ENCODE measurements at regions not wholly inside any gene's neighbourhood (a gene's known extent, or its start where the extent isn't known, plus 50 kb on each side); places are given as distances from the start of the nearest gene placed in this dataset.

DNA sequence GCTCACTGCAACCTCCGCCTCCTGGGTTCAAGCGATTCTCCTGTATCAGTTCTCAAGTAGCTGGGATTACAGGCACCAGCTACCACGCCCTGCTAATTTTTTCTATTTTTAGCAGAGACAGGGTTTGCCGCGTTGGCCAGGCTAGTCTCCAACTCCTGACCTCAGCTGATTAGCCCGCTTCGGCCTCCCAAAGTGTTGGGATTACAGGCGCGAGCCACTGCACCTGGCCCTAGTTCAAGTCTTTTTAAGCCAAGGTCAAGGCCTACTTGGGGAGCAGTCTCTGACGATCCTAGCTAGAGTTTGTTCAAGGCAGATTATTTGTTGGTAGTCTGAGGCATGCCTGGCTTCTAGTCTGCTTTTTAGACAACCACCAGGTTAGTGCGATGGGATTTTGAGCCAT is 709.5 kb upstream of the COBL start:
- TF ChIP-seq, protein P1, sequence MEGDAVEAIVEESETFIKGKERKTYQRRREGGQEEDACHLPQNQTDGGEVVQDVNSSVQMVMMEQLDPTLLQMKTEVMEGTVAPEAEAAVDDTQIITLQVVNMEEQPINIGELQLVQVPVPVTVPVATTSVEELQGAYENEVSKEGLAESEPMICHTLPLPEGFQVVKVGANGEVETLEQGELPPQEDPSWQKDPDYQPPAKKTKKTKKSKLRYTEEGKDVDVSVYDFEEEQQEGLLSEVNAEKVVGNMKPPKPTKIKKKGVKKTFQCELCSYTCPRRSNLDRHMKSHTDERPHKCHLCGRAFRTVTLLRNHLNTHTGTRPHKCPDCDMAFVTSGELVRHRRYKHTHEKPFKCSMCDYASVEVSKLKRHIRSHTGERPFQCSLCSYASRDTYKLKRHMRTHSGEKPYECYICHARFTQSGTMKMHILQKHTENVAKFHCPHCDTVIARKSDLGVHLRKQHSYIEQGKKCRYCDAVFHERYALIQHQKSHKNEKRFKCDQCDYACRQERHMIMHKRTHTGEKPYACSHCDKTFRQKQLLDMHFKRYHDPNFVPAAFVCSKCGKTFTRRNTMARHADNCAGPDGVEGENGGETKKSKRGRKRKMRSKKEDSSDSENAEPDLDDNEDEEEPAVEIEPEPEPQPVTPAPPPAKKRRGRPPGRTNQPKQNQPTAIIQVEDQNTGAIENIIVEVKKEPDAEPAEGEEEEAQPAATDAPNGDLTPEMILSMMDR (tag by site-specific recombination; IDR thresholded peaks at IDR 0.05): no peak
- TF ChIP-seq ZNF654 (tag by site-specific recombination; IDR thresholded peaks at IDR 0.05; ENCODE audit: low read depth): no peak
- no peak for TF ChIP-seq ZBTB8A (tag by site-specific recombination; IDR thresholded peaks at IDR 0.05)
- no peak for TF ChIP-seq ZIC2 (tag by site-specific recombination; IDR thresholded peaks at IDR 0.05)
- TF ChIP-seq RBAK (tag by site-specific recombination; IDR thresholded peaks at IDR 0.05): no peak
- TF ChIP-seq ZBTB20 (tag by site-specific recombination; IDR thresholded peaks at IDR 0.05): no peak
- no peak for TF ChIP-seq ZNF560 (tag by site-specific recombination; IDR thresholded peaks at IDR 0.05; ENCODE audit: borderline replicate concordance)
- TF ChIP-seq, protein P2, sequence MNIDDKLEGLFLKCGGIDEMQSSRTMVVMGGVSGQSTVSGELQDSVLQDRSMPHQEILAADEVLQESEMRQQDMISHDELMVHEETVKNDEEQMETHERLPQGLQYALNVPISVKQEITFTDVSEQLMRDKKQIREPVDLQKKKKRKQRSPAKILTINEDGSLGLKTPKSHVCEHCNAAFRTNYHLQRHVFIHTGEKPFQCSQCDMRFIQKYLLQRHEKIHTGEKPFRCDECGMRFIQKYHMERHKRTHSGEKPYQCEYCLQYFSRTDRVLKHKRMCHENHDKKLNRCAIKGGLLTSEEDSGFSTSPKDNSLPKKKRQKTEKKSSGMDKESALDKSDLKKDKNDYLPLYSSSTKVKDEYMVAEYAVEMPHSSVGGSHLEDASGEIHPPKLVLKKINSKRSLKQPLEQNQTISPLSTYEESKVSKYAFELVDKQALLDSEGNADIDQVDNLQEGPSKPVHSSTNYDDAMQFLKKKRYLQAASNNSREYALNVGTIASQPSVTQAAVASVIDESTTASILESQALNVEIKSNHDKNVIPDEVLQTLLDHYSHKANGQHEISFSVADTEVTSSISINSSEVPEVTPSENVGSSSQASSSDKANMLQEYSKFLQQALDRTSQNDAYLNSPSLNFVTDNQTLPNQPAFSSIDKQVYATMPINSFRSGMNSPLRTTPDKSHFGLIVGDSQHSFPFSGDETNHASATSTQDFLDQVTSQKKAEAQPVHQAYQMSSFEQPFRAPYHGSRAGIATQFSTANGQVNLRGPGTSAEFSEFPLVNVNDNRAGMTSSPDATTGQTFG (tag by site-specific recombination; IDR thresholded peaks at IDR 0.05; ENCODE audit: borderline replicate concordance): no peak

All from HEK293 (cell line).